HL-60 (cell line): ENCODE measurements at regions not wholly inside any gene's neighbourhood (a gene's known extent, or its start where the extent isn't known, plus 50 kb on each side); places are given as distances from the start of the nearest gene placed in this dataset.
A peak's percentile ranks its signal among the peaks of the same experiment; 100 is the strongest.

ENCODE experiments used
- DNase-seq, 2 experiments: peaks; one replicate each; pipeline ENCODE4 v3.0.0-alpha.2; 2010 to 2020; ENCODE audit warnings: low read depth in 1 of 2, low spot score in 1 of 2
- H3K27ac ChIP-seq: fragments of 250-450 bp; sonication (Bioruptor Pico); replicated peaks from 2 replicates; pipeline ENCODE4 v1.5.1; 2020; ENCODE audit warnings: mild to moderate bottlenecking, moderate library complexity
- H3K27me3 ChIP-seq: fragments of 250-450 bp; sonication (Bioruptor Pico); 2 replicates; pipeline ENCODE4 v1.5.1; 2021; ENCODE audit warnings: mild to moderate bottlenecking, moderate library complexity; ENCODE audit not compliant: insufficient read depth, poor library complexity, severe bottlenecking
- H3K4me3 ChIP-seq: replicated peaks from 2 replicates; pipeline ENCODE4 v1.5.1; 2011; ENCODE audit warnings: mild to moderate bottlenecking, control low read depth, low read length; ENCODE audit not compliant: insufficient read depth
- CTCF ChIP-seq: IDR thresholded peaks from one replicate; pipeline ENCODE4 v1.5.1; 2011; ENCODE audit warnings: low read length, control low read depth, inconsistent platforms; ENCODE audit not compliant: insufficient read depth
- GABPA ChIP-seq: IDR thresholded peaks from 2 replicates; pipeline ENCODE4 v1.6.1; 2012; ENCODE audit warnings: low read depth
- POLR2AphosphoS5 ChIP-seq: IDR thresholded peaks from 2 replicates; pipeline ENCODE4 v1.6.1; 2012; ENCODE audit warnings: low read depth
- REST ChIP-seq: IDR thresholded peaks from 2 replicates; pipeline ENCODE4 v1.6.1; 2012; ENCODE audit warnings: low read depth; ENCODE audit not compliant: insufficient replicate concordance
- SPI1 ChIP-seq: IDR thresholded peaks from 2 replicates; pipeline ENCODE4 v1.6.1; 2012; ENCODE audit warnings: low read depth, mild to moderate bottlenecking, borderline replicate concordance

DNA sequence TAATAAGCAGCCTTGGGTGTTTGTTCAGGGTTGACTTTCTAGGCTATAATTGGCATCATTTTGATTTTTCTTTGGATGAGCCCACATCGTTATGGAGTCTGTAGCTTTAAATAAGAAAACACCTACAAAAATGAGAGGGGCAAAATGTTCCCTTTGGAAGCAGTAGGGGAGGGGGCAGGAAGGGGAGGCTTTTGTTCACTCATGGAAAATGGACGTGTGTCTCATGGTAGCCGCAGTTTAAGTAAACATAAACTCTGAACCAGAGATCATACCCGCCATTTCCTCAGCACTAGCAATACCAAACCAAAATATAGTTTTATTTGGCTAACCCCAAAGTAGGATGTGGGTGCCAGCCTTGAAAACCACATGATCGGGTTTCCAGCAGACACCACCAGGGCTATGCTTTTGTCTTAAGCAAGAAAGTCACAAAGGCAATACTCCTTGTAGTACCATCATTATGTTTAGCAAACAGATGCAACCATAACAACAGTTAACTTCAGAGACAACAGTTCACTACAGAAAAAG, 572.5 kb upstream of the JAG1 start:
- no peak overlapping the region for H3K4me3 ChIP-seq
- no peaks in the 10 kb centered on the region for H3K27me3 ChIP-seq
- TF ChIP-seq SPI1: no peak
- TF ChIP-seq GABPA: no peak
- TF ChIP-seq REST: no peak
- TF ChIP-seq CTCF: no peak
- no peak for TF ChIP-seq POLR2AphosphoS5
- DNase-seq: peak in 1 of 2 experiments; percentile 22
- H3K27ac ChIP-seq: no peak overlapping the region

- H3K27ac ChIP-seq: no peak overlapping the region
- H3K27me3 ChIP-seq: no peaks in the 10 kb centered on the region
- no peak for DNase-seq
- TF ChIP-seq GABPA (no peak), CTCF (no peak), REST (no peak), POLR2AphosphoS5 (no peak), SPI1 (no peak)
- H3K4me3 ChIP-seq: no peak overlapping the region
These were observed 573.5 kb upstream of the JAG1 start for GRCh38 chr20:11247046-11248010.

GRCh38 chr20:11248011-11248409, 574.2 kb upstream of the JAG1 start:
- TF ChIP-seq POLR2AphosphoS5: no peak
- no peak for TF ChIP-seq SPI1
- no peak for TF ChIP-seq GABPA
- no peak for TF ChIP-seq CTCF
- no peak for TF ChIP-seq REST
- no peak for DNase-seq
- H3K27ac ChIP-seq: no peak overlapping the region
- no peak overlapping the region for H3K4me3 ChIP-seq
- H3K27me3 ChIP-seq: no peaks in the 10 kb centered on the region
